HG03039 (cell line): ENCODE measurements at regions not wholly inside any gene's neighbourhood (a gene's known extent, or its start where the extent isn't known, plus 50 kb on each side); places are given as distances from the start of the nearest gene placed in this dataset.
"Not testable (repeated sequence)": the region's sequence is repeated elsewhere in the genome, so short reads cannot be mapped to it uniquely, and the experiment has no call there.

Source experiments
- ATAC-seq: cut with Tn5 transposase; IDR thresholded peaks from one replicate; pipeline ENCODE4 v1.9.1; 2021; ENCODE audit warnings: mild to moderate bottlenecking, moderate library complexity; ENCODE audit not compliant: unreplicated experiment

DNA sequence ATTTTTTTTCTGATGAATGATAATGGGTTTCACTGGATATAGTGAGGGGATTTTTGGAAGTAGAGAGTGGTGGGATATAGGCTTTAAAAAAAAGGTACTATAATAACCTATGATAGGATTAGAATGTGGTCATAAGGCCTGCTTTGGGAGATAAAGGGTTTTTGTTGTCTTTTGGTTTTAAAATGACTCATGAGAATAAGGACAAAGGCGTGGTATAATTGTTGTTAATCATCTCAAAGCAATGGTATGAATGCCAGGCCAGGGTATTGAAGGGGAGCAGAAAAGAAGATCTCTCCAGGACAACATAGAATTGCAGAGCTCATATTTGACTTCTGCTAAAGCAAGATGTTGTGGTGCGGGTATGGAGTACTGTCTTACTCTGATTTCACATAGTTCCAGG is 579.4 kb downstream of the JRKL start:
- ATAC-seq: no peak

DNA sequence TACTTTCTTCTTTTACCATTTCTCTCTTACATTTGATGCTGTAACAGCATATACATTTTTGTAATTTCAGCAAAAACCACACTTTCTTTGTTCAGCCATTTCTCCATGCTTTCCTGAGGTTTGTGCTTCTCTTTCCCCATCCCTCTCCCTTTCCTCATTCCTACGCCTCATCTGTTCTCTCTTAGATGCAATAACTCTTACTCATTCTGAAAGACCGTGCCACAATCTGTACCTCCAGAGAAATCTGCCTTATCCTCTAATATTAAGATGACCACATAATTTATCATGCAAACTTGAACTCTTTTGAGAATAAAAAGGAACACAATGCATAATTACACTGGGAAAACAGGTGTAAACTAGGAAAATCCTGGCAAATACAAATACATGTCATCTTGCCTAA is 588.9 kb downstream of the JRKL start:
- no peak for ATAC-seq

DNA sequence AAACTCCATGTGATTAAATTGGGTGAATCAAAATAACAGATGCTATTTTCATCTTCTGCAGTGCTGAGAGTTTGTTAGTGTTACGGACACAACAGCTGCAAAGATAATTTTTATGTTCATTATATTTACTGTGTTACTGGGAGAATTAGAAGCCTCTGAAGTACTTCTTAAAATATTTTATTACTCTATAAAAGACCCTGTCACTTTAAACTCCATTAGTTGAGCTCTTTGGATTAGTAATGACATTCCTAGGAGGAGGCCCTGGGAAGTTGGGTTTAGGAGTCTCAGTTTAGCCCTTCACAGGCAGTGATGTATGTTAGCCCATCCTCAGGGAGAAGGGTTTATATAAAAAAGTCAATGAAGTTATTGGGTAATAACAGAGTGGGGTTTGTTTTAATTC is 596.7 kb downstream of the JRKL start:
- ATAC-seq: no peak

DNA sequence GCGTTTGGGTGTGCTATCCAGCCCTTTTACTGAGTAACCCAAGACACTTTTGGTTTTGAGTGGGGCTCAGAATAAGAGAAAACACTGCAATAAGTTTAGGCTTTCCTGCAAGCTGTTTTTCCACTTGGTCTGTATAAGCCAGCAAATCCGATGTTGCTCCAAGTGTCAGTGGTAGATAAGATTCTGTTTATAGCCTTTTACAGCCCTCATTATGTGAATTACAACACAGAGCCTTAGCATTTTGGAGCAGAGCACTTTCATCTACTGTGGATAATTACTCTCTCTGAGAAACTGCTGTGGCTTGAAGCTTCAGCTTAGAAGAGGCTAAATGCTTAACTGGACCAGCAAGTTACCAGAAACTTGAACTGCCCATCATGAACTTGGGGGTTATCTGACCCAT is 601.1 kb downstream of the JRKL start:
- no peak for ATAC-seq

DNA sequence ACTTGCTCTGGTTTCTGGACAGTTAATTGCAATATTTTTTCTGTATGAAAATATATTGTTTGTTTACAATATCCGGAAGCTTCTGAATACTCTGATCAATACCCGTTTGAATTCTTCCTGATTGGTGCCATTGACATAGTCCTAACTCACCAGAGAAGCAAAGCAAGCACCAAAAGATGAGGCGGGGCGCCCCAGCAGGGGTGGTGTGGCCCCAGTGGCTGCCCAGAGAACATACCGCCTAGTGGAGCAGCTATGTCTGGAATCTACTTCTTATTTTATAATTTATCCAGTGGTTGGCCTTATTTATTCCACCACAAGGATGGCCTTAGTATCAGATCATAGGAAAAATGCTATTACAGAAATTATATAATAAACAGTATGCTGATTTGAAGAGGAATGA is 610.7 kb downstream of the JRKL start:
- no peak for ATAC-seq

DNA sequence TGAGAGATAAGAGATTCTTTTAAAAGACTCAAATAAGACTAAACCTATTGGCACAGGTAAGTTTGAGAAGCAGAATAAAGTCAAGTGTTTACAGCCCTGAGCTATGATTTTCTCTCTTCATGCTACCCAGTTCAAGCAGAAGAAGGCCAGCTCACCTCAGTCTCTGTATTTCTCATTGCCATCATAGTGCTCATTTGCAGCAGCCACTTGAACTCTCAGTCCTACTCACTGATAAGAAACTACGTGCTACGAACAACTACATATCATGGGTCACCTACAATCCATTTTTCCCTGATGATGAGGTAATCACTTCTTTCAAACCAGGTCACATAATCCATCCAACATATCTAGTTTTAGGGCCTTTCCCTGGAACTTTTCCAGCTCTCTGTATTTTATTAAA is 617.5 kb downstream of the JRKL start:
- no peak for ATAC-seq

DNA sequence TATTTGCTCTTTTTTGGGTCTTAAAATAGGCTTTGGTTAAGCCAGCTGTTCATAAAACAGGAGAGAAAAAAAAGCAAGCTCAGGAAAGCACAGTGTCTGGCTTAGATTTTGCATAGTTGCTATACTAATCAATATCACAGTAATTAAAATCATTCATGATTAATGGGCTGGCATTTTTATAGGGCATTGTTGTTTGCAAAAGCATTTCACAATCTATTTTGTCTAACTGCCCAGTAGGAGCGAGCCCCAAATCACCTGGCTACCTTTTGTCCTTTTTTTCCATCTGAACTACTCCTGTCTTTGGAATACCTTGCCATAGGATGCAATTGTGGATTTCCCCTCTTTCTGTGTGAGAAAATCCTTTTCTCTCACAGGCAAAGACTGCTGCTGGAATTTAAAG is 619.8 kb downstream of the JRKL start:
- ATAC-seq: no peak

GRCh38 chr11:97010997-97011396 is 621.2 kb downstream of the JRKL start:
- ATAC-seq: not testable (repeated sequence)

DNA sequence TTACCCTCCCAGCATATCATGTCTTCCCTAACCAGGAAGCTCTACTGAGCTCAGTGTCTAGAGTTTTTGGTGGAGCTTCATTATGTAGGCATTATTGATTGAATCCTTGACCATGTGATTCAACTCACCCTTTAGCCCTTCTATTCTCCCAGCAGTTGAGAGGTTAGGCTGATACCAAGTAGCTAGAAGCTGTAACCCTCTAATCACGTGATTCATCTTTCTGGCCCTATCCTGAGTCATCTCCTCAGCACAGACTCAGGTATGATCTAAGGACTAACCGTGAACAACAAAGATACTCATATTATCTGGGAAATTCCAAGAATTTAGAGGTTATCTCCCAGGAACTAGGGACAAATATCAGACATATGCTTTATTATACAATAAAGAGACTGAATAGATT is 625.5 kb downstream of the JRKL start:
- ATAC-seq: no peak

DNA sequence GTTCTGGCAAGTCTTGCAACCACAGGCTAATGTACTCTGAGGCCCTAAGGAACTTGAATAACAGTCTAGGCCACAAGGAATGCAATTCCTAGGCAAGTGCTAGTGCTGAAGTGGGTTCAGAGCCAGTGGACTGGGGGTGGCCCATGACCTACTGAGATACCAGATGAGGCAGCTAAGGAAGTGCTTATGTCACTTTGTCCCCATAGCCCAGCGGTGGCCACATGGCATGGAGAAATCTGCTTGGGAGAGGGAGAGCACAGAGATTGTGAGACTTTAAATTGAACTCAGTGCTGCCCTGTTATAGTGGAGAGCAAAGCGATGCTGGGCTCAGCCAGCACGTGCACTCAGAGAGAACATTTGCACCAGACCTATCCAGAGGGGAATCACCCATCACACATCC is 629.5 kb downstream of the JRKL start:
- ATAC-seq: no peak

DNA sequence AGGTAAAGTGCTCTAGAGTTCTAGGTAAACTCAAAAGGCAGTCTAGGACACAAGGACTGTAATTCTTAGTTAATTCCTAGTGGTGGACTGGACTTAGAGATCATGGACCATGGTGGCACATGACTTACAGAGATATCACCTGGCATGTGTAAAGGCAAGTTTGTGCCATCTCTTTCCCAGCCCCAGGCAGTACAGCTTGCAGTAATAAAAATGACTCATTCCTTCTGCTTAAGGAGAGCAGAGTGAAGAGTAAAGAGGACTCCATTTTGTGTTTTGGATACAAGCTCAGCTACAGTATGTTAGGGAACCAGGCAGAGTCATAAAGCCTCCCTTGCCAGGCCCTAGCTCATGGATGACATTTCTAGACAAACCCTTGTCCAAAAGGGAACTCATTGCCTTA is 629.9 kb downstream of the JRKL start:
- no peak for ATAC-seq

GRCh38 chr11:97022955-97023354 is 633.1 kb downstream of the JRKL start:
- no peak for ATAC-seq

GRCh38 chr11:97028836-97029406 is 639.1 kb downstream of the JRKL start:
- ATAC-seq: no peak

DNA sequence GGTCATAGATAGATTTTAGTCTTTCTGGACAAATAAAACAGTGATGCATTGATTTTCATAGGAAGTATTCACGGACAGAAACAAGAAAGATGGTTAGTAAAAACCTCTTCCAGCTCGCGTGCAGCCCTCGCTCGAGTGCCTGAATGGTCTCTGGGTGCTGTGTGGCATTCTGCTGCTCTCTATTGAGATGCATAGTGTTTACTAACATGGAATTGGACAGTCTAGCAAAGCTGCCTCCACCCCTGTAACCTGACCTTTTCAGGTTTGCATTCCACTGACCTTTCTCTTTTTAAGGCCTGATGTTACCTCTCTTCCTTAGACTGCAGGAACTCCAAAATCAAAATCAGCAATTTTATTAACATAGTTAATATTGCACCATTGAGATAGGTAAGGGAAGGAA is 643.4 kb downstream of the JRKL start:
- no peak for ATAC-seq

DNA sequence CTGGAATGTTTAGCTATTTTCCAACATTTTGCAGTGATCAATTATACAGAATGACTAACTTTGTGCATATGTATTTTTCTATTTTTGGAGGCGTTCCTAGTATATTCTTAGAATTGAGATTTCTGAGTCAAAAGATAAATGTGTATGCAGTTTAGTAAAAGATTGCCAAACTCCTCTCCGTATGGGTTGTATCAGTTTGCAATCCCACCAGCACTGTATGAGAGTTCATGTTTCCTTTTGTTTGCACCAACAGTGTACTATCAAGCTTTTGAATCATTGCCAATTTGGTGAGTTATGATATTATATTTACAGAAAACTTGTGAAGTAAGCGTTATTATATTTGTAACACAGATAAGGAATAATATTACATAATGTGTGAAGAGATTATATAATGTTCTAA is 658.7 kb downstream of the JRKL start:
- no peak for ATAC-seq

- ATAC-seq: no peak
These were observed 670.4 kb downstream of the JRKL start for GRCh38 chr11:97060184-97060583.

DNA sequence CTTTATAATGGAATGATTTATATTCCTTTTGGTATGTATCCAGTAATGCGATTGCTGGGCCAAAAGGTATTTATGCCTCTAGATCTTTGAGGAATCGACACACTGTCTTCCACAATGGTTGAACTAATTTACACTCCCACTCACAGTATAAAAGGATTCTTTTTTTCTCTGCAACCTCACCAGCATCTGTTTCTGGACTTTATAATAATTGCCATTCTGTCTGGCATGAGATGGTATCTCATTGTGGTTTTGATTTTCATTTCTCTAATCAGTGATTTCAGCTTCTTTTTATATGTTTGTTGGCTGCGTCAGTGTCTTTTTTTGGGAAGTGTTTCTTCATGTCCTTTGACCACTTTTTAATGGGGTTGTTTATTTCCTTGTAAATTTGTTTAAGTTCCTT is 679.3 kb downstream of the JRKL start:
- ATAC-seq: no peak

- no peak for ATAC-seq
These were observed 682.6 kb downstream of the JRKL start for GRCh38 chr11:97072420-97072819.

DNA sequence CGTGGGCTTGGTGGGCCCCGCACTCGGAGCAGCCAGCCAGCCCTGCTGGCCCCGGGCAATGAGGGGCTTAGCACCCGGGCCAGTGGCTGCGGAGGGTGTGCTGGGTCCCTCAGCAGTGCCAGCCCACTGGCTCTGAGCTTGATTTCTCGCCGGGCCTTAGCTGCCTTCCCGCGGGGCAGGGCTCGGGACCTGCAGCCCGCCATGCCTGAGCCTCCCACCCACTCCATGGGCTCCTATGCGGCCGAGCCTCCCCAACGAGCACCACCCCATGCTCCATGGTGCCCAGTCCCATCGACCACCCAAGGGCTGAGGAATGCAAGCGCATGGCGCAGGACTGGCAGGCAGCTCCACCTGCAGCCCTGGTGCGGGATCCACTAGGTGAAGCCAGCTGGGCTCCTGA is 686.9 kb downstream of the JRKL start:
- not testable (repeated sequence) for ATAC-seq

GRCh38 chr11:97078443-97078842 is 688.6 kb downstream of the JRKL start:
- no peak for ATAC-seq

- no peak for ATAC-seq
These were observed 689.4 kb downstream of the JRKL start for GRCh38 chr11:97079244-97079643.

GRCh38 chr11:97087419-97087818 is 697.6 kb downstream of the JRKL start:
- ATAC-seq: no peak

GRCh38 chr11:97092823-97093222 is 703.0 kb downstream of the JRKL start:
- no peak for ATAC-seq

DNA sequence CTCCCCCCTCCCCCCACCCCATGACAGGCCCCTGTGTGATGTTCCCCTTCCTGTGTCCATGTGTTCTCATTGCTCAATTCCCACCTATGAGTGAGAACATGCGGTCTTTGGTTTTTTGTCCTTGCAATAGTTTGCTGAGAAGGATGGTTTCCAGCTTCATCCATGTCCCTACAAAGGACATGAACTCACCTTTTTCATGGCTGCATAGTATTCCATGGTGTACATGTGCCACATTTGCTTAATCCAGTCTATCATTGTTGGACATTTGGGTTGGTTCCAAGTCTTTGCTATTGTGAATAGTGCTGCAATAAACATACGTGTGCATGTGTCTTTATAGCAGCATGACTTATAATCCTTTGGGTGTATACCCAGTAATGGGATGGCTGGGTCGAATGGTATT is 712.4 kb downstream of the JRKL start:
- not testable (repeated sequence) for ATAC-seq
